Activated CD4-positive, alpha-beta T cell treated with anti-CD3 and anti-CD28 coated beads, Interleukin-2, amount 10 ng/mL, durations not matched to agents 24 days and 14 days (primary cell): ENCODE measurements at regions not wholly inside any gene's neighbourhood (a gene's known extent, or its start where the extent isn't known, plus 50 kb on each side); places are given as distances from the start of the nearest gene placed in this dataset.
A peak's percentile ranks its signal among the peaks of the same experiment; 100 is the strongest.

Experiments used
- DNase-seq: peaks from one replicate; pipeline ENCODE4 v3.0.0; 2022
- H3K27ac Mint-ChIP-seq: one replicate; pipeline ENCODE4 v1.8.0; 2022; ENCODE audit warnings: mild to moderate bottlenecking, mixed read lengths
- H3K27me3 Mint-ChIP-seq: one replicate; pipeline ENCODE4 v1.8.0; 2022; ENCODE audit warnings: mixed read lengths
- H3K36me3 Mint-ChIP-seq: one replicate; pipeline ENCODE4 v1.8.0; 2022; ENCODE audit warnings: low read depth, mild to moderate bottlenecking, mixed read lengths
- H3K4me1 Mint-ChIP-seq: one replicate; pipeline ENCODE4 v1.8.0; 2021; ENCODE audit warnings: mixed read lengths
- H3K4me3 Mint-ChIP-seq: one replicate; pipeline ENCODE4 v1.8.0; 2022; ENCODE audit warnings: mild to moderate bottlenecking, moderate library complexity, mixed read lengths
- H3K9me3 Mint-ChIP-seq: one replicate; pipeline ENCODE4 v1.8.0; 2021; ENCODE audit warnings: mixed read lengths
- intact Hi-C: fragments of 100-400 bp; cut with micrococcal nuclease; formaldehyde crosslinking; loops from one replicate; pipeline ENCODE4 v1.15.1; 2023

- Mint-ChIP-seq H3K4me3 (no peak overlapping the region), H3K27me3 (no peaks in the 10 kb centered on the region), H3K36me3 (no peaks in the 10 kb centered on the region), H3K4me1 (no peaks in the 10 kb centered on the region), H3K9me3 (peaks cover 13% of the 10 kb centered on the region), H3K27ac (no peak overlapping the region)
- intact Hi-C loops = no loop called here
- DNase-seq = no peak
These were observed 542.4 kb downstream of the ACTR3B start for GRCh38 chr7:153301936-153302335.

- peaks cover 18% of the 10 kb centered on the region for H3K9me3 Mint-ChIP-seq
- no peaks in the 10 kb centered on the region for H3K27me3 Mint-ChIP-seq
- no peak overlapping the region for H3K4me3 Mint-ChIP-seq
- no peak for DNase-seq
- intact Hi-C loops = no loop called here
- no peaks in the 10 kb centered on the region for H3K36me3 Mint-ChIP-seq
- no peak overlapping the region for H3K27ac Mint-ChIP-seq
- H3K4me1 Mint-ChIP-seq = no peaks in the 10 kb centered on the region
These were observed 560.5 kb downstream of the ACTR3B start for GRCh38 chr7:153320005-153320404.

GRCh38 chr7:153320681-153321080 lies 561.1 kb downstream of the ACTR3B start:
- no peaks in the 10 kb centered on the region for H3K4me1 Mint-ChIP-seq
- no peak overlapping the region for H3K4me3 Mint-ChIP-seq
- intact Hi-C loops = no loop called here
- no peaks in the 10 kb centered on the region for H3K36me3 Mint-ChIP-seq
- no peak overlapping the region for H3K27ac Mint-ChIP-seq
- H3K27me3 Mint-ChIP-seq = no peaks in the 10 kb centered on the region
- no peak for DNase-seq
- peaks cover 18% of the 10 kb centered on the region for H3K9me3 Mint-ChIP-seq

GRCh38 chr7:153322991-153323390 lies 563.4 kb downstream of the ACTR3B start:
- H3K27ac Mint-ChIP-seq = no peak overlapping the region
- H3K36me3 Mint-ChIP-seq = no peaks in the 10 kb centered on the region
- no peak overlapping the region for H3K4me3 Mint-ChIP-seq
- H3K9me3 Mint-ChIP-seq = peaks cover 15% of the 10 kb centered on the region
- H3K4me1 Mint-ChIP-seq = no peaks in the 10 kb centered on the region
- intact Hi-C loops = no loop called here
- no peak for DNase-seq
- no peaks in the 10 kb centered on the region for H3K27me3 Mint-ChIP-seq

GRCh38 chr7:153324094-153324493 lies 564.5 kb downstream of the ACTR3B start:
- no peaks in the 10 kb centered on the region for H3K36me3 Mint-ChIP-seq
- peaks cover 19% of the 10 kb centered on the region for H3K9me3 Mint-ChIP-seq
- no peaks in the 10 kb centered on the region for H3K4me1 Mint-ChIP-seq
- intact Hi-C loops = no loop called here
- H3K27me3 Mint-ChIP-seq = no peaks in the 10 kb centered on the region
- no peak overlapping the region for H3K27ac Mint-ChIP-seq
- no peak for DNase-seq
- H3K4me3 Mint-ChIP-seq = no peak overlapping the region

- H3K9me3 Mint-ChIP-seq = peaks cover 8% of the 10 kb centered on the region
- H3K36me3 Mint-ChIP-seq = no peaks in the 10 kb centered on the region
- H3K27ac Mint-ChIP-seq = no peak overlapping the region
- intact Hi-C loops = no loop called here
- no peaks in the 10 kb centered on the region for H3K4me1 Mint-ChIP-seq
- H3K4me3 Mint-ChIP-seq = no peak overlapping the region
- DNase-seq = no peak
- no peaks in the 10 kb centered on the region for H3K27me3 Mint-ChIP-seq
These were observed 568.1 kb downstream of the ACTR3B start for GRCh38 chr7:153327683-153328082.

GRCh38 chr7:153331427-153331826 lies 571.9 kb downstream of the ACTR3B start:
- no peak for DNase-seq
- Mint-ChIP-seq H3K4me1 (no peaks in the 10 kb centered on the region), H3K27me3 (no peaks in the 10 kb centered on the region), H3K36me3 (no peaks in the 10 kb centered on the region), H3K9me3 (peaks cover 4% of the 10 kb centered on the region), H3K27ac (no peak overlapping the region), H3K4me3 (no peak overlapping the region)
- intact Hi-C loops = no loop called here

GRCh38 chr7:153354071-153354470 lies 594.5 kb downstream of the ACTR3B start:
- H3K27me3 Mint-ChIP-seq = no peaks in the 10 kb centered on the region
- H3K9me3 Mint-ChIP-seq = no peaks in the 10 kb centered on the region
- no peaks in the 10 kb centered on the region for H3K36me3 Mint-ChIP-seq
- no peak overlapping the region for H3K27ac Mint-ChIP-seq
- DNase-seq = peak; percentile 28
- H3K4me1 Mint-ChIP-seq = no peaks in the 10 kb centered on the region
- H3K4me3 Mint-ChIP-seq = no peak overlapping the region
- intact Hi-C loops = no loop called here

- H3K36me3 Mint-ChIP-seq = no peaks in the 10 kb centered on the region
- DNase-seq = no peak
- no peak overlapping the region for H3K4me3 Mint-ChIP-seq
- H3K27me3 Mint-ChIP-seq = no peaks in the 10 kb centered on the region
- peaks cover 11% of the 10 kb centered on the region for H3K9me3 Mint-ChIP-seq
- intact Hi-C loops = no loop called here
- H3K4me1 Mint-ChIP-seq = no peaks in the 10 kb centered on the region
- H3K27ac Mint-ChIP-seq = no peak overlapping the region
These were observed 610.5 kb downstream of the ACTR3B start for GRCh38 chr7:153370092-153370491.

- Mint-ChIP-seq H3K27ac (no peak overlapping the region), H3K9me3 (no peaks in the 10 kb centered on the region), H3K27me3 (no peaks in the 10 kb centered on the region), H3K4me1 (no peaks in the 10 kb centered on the region), H3K36me3 (no peaks in the 10 kb centered on the region), H3K4me3 (no peak overlapping the region)
- peak; percentile 7 for DNase-seq
- intact Hi-C loops = no loop called here
These were observed 621.1 kb downstream of the ACTR3B start for GRCh38 chr7:153380636-153381035.

- DNase-seq = peak; percentile 63
- Mint-ChIP-seq H3K4me1 (no peaks in the 10 kb centered on the region), H3K4me3 (no peak overlapping the region), H3K27ac (no peak overlapping the region), H3K27me3 (no peaks in the 10 kb centered on the region), H3K9me3 (no peaks in the 10 kb centered on the region), H3K36me3 (no peaks in the 10 kb centered on the region)
- intact Hi-C loops = no loop called here
These were observed 621.9 kb downstream of the ACTR3B start for GRCh38 chr7:153381275-153382040.

- intact Hi-C loops = no loop called here
- H3K9me3 Mint-ChIP-seq = no peaks in the 10 kb centered on the region
- no peaks in the 10 kb centered on the region for H3K36me3 Mint-ChIP-seq
- no peak overlapping the region for H3K4me3 Mint-ChIP-seq
- no peak for DNase-seq
- no peak overlapping the region for H3K27ac Mint-ChIP-seq
- H3K4me1 Mint-ChIP-seq = no peaks in the 10 kb centered on the region
- H3K27me3 Mint-ChIP-seq = no peaks in the 10 kb centered on the region
These were observed 623.1 kb downstream of the ACTR3B start for GRCh38 chr7:153382641-153383101.

- no peak overlapping the region for H3K4me3 Mint-ChIP-seq
- intact Hi-C loops = no loop called here
These were observed 624.2 kb downstream of the ACTR3B start for GRCh38 chr7:153383781-153384180.

GRCh38 chr7:153385502-153385901 lies 626.0 kb downstream of the ACTR3B start:
- Mint-ChIP-seq H3K36me3 (no peaks in the 10 kb centered on the region), H3K27ac (no peak overlapping the region), H3K27me3 (no peaks in the 10 kb centered on the region), H3K4me3 (no peak overlapping the region), H3K4me1 (no peaks in the 10 kb centered on the region), H3K9me3 (peaks cover 7% of the 10 kb centered on the region)
- intact Hi-C loops = no loop called here
- no peak for DNase-seq

More at GRCh38 chr7:153383781-153384180, 624.2 kb downstream of the ACTR3B start:
- Mint-ChIP-seq H3K4me1 (no peaks in the 10 kb centered on the region), H3K27me3 (no peaks in the 10 kb centered on the region), H3K36me3 (no peaks in the 10 kb centered on the region), H3K9me3 (peaks cover 3% of the 10 kb centered on the region), H3K27ac (no peak overlapping the region)
- DNase-seq = no peak

- Mint-ChIP-seq H3K27me3 (no peaks in the 10 kb centered on the region), H3K36me3 (no peaks in the 10 kb centered on the region), H3K9me3 (peaks cover 11% of the 10 kb centered on the region), H3K27ac (no peak overlapping the region), H3K4me3 (no peak overlapping the region), H3K4me1 (no peaks in the 10 kb centered on the region)
- intact Hi-C loops = no loop called here
- DNase-seq = no peak
These were observed 627.0 kb downstream of the ACTR3B start for GRCh38 chr7:153386556-153386955.
